WTC11 (cell line): ENCODE measurements at regions not wholly inside any gene's neighbourhood (a gene's known extent, or its start where the extent isn't known, plus 50 kb on each side); places are given as distances from the start of the nearest gene placed in this dataset.

Experiments
- CTCF ChIP-seq: fragments of 200-600 bp; IDR thresholded peaks from 2 replicates; pipeline ENCODE4 v1.8.0; 2022; ENCODE audit warnings: antibody characterized with exemption
- IRF1 ChIP-seq: sonication (generic); formaldehyde crosslinking; IDR thresholded peaks from 2 replicates; pipeline ENCODE4 v1.8.0; 2023; ENCODE audit warnings: missing genetic modification reagents
- MAX ChIP-seq: sonication (generic); formaldehyde crosslinking; IDR thresholded peaks from 2 replicates; pipeline ENCODE4 v1.8.0; 2022; ENCODE audit warnings: mild to moderate bottlenecking, missing genetic modification reagents
- ZNF512 ChIP-seq: sonication (generic); formaldehyde crosslinking; IDR thresholded peaks from 2 replicates; pipeline ENCODE4 v1.8.1; 2022; ENCODE audit warnings: missing genetic modification reagents, borderline replicate concordance

- TF ChIP-seq ZNF512 (CRISPR knock-in tag) (no peak), CTCF (no peak), MAX (CRISPR knock-in tag) (no peak), IRF1 (CRISPR knock-in tag) (no peak)
Measured at GRCh38 chr11:77530879-77531278, 57.0 kb upstream of the PAK1 start.
